HG03575 (cell line): ENCODE measurements at regions not wholly inside any gene's neighbourhood (a gene's known extent, or its start where the extent isn't known, plus 50 kb on each side); places are given as distances from the start of the nearest gene placed in this dataset.
A peak's percentile ranks its signal among the peaks of the same experiment; 100 is the strongest.
"Not testable (repeated sequence)": the region's sequence is repeated elsewhere in the genome, so short reads cannot be mapped to it uniquely, and the experiment has no call there.

ENCODE experiments used
- ATAC-seq: cut with Tn5 transposase; IDR thresholded peaks from one replicate; pipeline ENCODE4 v1.9.1; 2021; ENCODE audit not compliant: unreplicated experiment, insufficient number of reproducible peaks, low FRiP score; ENCODE audit errors: extremely low read depth

GRCh38 chr12:46674800-46675199 lies 151.0 kb downstream of the SLC38A4 start:
- no peak for ATAC-seq

- no peak for ATAC-seq
Measured at GRCh38 chr12:46674129-46674528, 151.7 kb downstream of the SLC38A4 start.

- no peak for ATAC-seq
Measured at GRCh38 chr12:46671102-46671501, 154.7 kb downstream of the SLC38A4 start.

GRCh38 chr12:46670636-46671035 lies 155.2 kb downstream of the SLC38A4 start:
- no peak for ATAC-seq

GRCh38 chr12:46669720-46670119 lies 156.1 kb downstream of the SLC38A4 start:
- no peak for ATAC-seq

GRCh38 chr12:46667551-46667950 lies 158.2 kb downstream of the SLC38A4 start:
- no peak for ATAC-seq

- no peak for ATAC-seq
Measured at GRCh38 chr12:46664761-46665287, 161.0 kb downstream of the SLC38A4 start.

GRCh38 chr12:46663318-46663717 lies 162.5 kb downstream of the SLC38A4 start:
- ATAC-seq = no peak

- peak; percentile 54 for ATAC-seq
Measured at GRCh38 chr12:46661110-46661845, 164.5 kb downstream of the SLC38A4 start.

- ATAC-seq = no peak
Measured at GRCh38 chr12:46660719-46661109, 165.1 kb downstream of the SLC38A4 start.

GRCh38 chr12:46660276-46660675 lies 165.5 kb downstream of the SLC38A4 start:
- ATAC-seq = no peak

- no peak for ATAC-seq
Measured at GRCh38 chr12:46659824-46660223, 166.0 kb downstream of the SLC38A4 start.

- no peak for ATAC-seq
Measured at GRCh38 chr12:46659032-46659650, 166.7 kb downstream of the SLC38A4 start.

GRCh38 chr12:46657453-46658411 lies 168.1 kb downstream of the SLC38A4 start:
- no peak for ATAC-seq

- ATAC-seq = not testable (repeated sequence)
Measured at GRCh38 chr12:46655984-46656383, 169.8 kb downstream of the SLC38A4 start.

GRCh38 chr12:46653311-46653710 lies 172.5 kb downstream of the SLC38A4 start:
- no peak for ATAC-seq

GRCh38 chr12:46652692-46653091 lies 173.1 kb downstream of the SLC38A4 start:
- no peak for ATAC-seq

- no peak for ATAC-seq
Measured at GRCh38 chr12:46650688-46651087, 175.1 kb downstream of the SLC38A4 start.

- no peak for ATAC-seq
Measured at GRCh38 chr12:46649433-46649832, 176.4 kb downstream of the SLC38A4 start.
